NCI-H345 treated with DMSO at 0.1 percent for 48 hours (cell line): ENCODE measurements at regions not wholly inside any gene's neighbourhood (a gene's known extent, or its start where the extent isn't known, plus 50 kb on each side); places are given as distances from the start of the nearest gene placed in this dataset.
"Not testable (repeated sequence)": the region's sequence is repeated elsewhere in the genome, so short reads cannot be mapped to it uniquely, and the experiment has no call there.

Experiments used
- DNase-seq: peaks from one replicate; lab custom pipeline; 2025; ENCODE audit not compliant: unreplicated experiment; lab: John Stamatoyannopoulos, UW

GRCh38 chr17:27365329-27365945 is 71.5 kb downstream of the WSB1 start:
- DNase-seq, result not testable (repeated sequence)

DNA sequence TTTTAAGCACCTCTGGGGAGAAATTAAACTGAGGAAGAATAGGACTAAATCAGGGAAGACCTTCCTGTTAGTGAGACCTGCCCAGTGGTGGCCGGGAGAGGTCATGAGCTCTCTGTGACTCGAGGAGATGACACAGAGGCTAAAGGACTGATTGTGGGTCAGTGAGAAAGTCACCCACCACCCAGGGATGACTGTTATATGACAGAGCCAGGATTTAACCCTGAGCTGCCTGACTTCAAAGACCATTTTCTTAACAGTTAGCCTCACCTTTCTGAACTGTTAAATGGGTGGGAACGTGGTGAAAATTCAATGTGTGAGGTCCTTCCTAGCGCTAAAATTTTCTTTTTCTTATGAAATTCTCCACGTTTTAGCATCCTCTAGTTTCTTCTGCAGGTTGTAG is 72.5 kb downstream of the WSB1 start:
- DNase-seq, result no peak

DNA sequence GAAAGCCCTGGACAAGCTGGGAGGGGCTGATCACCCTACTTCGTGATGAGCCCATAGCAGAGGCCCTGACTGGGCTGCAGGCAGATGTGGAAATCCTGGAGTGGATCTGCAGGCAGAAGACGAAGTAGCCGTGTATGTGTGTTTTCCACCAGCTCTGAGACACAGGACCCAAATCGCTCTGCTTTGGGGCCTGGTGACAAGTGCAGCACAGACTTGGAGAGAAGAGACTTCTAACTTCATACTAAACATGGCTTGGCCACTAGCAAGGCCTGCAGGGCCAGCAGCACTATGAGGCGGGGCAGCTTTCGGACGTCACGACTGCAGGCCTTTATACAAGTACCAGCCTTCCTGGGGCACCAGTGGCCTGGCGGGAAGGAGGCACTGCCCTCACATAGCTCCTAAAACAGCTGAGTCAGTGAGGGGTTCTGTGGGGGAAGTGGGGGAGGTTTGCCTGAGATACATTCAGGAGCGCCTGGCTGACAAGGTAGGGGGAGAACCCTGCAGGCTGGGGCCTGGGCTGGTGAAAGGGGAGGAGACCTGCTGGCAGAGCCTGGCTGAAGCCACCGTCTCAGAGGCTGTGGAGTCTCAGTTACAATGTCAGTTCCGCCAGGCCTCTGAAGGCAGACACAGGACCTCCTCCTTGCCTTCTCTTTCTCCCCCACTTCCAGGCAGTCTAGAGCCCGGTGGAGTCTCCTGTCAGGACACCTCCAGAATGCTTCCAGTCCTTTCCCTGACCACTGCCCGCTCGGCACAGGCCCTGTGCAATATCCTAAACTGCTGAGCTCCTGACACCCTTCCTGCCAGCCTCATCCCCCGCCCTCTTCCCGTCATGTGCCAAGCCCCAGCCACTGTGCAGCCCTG is 73.4 kb downstream of the WSB1 start:
- no peak for DNase-seq

- no peak for DNase-seq
Observed at GRCh38 chr17:27368151-27368795, 74.4 kb downstream of the WSB1 start.

DNA sequence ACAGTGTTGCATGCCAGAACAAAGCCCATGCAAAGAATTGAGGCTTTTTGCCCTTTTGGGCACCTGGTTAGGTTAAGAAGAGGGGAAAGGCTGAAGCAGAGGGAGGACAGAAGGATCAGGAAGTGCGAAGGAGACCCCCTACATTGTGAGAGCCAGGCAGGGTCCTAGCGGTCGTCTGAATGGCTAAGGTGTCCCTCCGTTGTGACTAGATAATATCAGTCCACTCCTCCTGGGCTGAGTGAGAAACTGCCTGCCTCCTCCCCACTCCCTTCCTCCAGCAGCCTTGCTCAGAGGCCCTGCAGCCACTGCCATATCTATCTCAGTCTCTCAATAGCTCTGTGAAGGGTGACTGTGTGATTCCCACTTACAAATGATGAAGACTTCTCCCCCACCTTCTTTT is 75.1 kb downstream of the WSB1 start:
- no peak for DNase-seq

GRCh38 chr17:27370776-27371175 is 76.9 kb downstream of the WSB1 start:
- DNase-seq, result no peak

- not testable (repeated sequence) for DNase-seq
Observed at GRCh38 chr17:27373695-27374094, 79.8 kb downstream of the WSB1 start.

- DNase-seq, result no peak
Observed at GRCh38 chr17:27376637-27377547, 79.4 kb upstream of the KSR1 start.

GRCh38 chr17:27378482-27379175 is 77.6 kb upstream of the KSR1 start:
- no peak for DNase-seq

DNA sequence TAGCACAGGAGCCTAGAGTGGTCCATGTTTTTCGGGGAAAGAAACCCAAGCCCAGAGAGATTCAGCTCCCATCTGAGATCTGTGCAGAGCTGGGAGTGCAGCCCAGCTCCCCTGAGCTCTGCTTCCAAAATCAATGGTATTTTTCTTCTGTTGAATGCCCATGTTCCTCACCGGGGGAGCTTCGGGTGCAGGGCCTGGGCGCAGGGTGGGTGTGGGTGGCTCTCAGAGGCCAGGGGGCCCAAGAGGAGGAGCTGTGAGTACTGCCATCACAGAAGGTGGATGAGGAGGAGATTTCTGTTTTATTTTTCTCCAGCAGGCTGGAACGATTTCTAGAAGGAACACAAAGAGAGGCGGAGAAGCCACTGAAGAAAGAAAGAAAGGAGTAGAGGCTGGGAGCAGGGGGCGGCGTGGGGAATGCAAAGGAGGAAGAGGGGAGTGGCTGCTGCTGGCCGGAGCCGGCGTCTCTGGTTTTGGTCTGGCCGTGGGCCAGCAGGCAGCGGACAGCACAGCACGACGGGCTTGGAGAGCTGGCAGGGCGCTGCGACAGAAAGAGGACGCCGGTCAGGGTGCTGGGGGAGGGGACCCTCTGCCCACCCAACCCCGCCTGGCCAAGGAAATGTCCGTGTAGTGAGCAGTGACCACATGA is 76.2 kb upstream of the KSR1 start:
- no peak for DNase-seq

DNA sequence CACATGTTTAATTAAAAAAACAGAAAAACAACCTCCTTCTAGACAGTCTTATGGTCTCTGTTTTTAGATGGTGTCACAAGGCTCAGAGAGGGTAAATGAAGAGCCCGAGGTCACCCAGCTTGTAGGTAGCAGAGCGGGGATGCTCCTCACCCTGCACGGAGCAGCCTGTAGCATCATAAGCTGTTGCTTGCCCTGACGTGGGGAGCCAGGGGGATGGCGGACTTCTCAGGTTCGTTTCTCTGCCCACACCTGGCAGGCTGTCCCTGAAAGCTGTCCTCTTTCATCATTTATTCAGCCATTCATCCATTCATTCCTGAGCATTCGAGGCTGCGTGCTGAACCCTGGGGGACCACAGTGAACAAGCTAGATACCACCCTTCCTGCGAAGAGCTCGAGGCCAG is 75.7 kb upstream of the KSR1 start:
- DNase-seq, result no peak

DNA sequence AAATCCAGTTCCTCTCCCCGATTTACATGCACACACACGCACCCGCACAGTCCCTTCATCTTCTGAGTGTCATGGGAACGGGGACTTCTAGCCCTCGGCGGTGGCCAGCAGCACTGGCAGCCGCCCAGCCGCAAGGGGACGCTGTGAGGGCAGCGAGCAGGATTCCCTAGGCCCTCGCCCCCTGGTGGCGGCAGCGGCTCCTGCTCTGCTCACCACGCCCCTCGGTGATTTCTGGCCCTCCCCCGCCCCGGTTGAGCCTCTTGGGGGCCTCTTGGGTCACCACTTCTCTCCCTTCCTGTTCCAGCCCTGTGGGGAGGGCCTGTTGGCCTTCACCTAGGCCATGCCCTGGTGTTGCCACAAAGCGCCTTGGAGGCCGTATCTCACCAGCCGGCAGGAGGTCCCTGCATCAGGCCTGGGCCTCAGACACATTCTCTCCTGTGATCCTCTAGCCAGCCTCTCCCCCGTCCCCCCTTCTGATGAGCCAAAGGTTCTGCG is 75.2 kb upstream of the KSR1 start:
- peak; percentile 58 for DNase-seq

DNA sequence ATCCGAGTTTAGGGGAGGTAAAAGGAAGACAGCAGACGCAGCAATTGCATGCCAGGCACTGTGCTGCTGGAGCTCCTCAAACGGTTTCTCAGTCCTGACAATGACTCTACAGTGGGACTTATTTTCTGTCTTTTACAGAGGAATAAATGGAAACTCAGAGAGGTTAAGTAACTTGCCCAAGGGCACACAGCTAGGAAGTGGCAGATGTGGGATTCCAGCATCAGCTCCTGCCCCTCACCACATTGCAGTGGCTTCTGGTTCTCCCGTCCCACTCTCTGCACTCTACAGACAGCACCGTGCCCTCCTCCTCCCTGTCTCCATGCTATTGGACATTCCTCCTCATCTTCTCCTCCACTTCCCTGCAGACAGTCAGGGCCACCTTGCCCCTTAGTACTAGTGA is 74.2 kb upstream of the KSR1 start:
- no peak for DNase-seq

DNA sequence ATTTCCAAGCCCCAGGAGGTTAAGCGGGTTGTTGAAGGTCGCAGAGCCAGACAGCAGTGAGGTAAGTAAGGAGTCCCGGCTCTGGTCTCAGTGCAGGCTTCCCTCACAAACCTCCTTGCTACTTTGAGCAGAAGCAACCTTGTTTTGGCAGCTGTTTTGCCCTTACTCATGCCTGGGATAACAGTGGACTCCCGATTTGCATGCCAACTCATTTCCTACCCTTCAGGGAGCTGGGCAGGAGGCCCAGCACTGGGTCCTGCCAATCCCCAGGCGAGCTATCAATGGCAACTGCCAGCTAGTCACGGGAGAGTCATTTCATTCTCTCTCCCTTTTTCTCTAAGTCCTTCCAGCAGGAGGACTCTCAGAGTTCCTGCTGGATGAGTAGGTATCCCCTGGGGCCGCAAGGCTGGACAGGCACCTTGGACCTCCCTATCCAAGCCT is 72.0 kb upstream of the KSR1 start:
- DNase-seq, result no peak

GRCh38 chr17:27384726-27385125 is 71.5 kb upstream of the KSR1 start:
- no peak for DNase-seq

GRCh38 chr17:27385626-27386025 is 70.6 kb upstream of the KSR1 start:
- DNase-seq, result no peak

DNA sequence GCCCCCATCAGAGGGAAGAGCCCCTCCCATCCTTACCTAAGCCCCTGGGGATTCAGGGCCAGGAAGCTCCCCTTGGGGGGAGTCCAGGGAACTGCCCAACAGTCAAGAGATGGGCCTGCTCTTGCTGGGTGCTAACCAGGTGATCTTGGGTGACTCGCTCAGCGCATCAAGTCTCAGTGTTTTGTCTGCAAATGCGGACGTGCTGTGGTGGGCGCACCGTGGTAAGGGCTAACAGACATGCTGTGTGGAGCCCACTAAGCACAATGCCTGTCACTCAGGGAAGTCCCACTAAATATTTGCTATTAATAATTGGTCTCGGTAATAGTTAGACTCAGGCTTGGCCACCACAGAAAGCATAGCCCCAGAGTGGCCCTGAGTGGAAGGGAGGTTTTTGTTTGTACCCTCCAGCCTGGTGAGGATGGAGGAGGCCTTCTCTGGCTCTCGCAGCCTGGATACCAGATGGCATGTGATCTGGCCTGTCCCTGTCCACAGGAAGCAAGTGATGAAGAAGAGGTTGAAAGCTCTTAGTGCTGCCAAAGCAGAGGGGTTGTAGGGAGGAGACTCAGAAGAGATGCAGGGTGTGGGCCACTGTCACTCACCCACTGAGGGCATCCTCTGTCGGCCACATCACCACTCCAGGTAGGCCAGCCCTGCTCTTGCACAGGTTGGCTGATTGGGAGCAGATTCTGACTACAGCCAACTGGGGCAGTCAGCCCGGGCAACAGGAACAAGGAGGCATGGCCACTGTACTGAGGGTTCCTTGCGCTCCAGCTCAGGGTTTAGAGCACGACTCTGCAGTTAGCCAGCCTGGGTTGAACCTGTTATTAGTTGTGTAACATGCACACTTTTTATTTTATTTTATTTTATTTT is 69.8 kb upstream of the KSR1 start:
- no peak for DNase-seq

- no peak for DNase-seq
Observed at GRCh38 chr17:27389542-27390140, 66.6 kb upstream of the KSR1 start.
